ENCODE measurements at regions not wholly inside any gene's neighbourhood (a gene's known extent, or its start where the extent isn't known, plus 50 kb on each side); places are given as distances from the start of the nearest gene placed in this dataset.

DNA sequence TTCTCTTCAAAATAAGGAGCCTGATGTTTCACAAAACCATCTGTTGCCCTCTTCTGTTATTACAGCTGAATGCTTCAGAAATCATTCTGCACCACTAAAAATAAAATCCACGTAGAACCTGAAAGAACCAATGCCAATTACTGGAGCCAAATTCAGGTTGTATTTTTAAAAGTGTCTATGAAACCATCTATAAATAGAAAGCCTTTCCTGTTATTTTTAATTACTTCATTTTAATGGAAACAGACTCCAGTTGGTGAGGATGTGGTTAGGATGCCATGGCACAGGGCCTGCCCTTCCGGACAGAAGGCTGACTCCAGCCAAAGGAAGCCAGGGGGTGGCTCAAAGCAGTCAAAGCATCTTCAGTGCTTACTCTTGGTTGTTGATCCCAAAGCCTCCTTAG is 119.8 kb downstream of the TENT4A start:
- no peak for DNase-seq

DNA sequence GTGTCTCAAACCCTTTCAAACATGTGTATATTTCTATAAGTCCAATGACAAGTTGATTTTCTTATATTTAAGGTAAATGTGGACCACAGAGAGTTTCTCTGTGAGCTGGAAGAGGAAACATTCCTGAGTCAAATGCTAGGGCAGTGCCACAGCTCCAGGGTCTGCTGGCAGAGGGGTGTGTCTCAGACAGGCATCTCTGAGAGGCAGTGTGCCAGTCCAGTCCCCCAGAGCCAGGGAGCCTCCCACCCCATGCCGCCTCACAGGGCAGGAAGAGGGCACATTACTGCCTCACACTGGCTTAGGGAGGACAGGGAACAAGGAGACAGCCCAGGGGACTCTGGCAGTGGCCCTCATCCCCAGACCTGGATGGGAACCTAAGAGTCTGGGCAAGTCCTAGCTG is 120.2 kb downstream of the TENT4A start:
- no peak for DNase-seq

DNA sequence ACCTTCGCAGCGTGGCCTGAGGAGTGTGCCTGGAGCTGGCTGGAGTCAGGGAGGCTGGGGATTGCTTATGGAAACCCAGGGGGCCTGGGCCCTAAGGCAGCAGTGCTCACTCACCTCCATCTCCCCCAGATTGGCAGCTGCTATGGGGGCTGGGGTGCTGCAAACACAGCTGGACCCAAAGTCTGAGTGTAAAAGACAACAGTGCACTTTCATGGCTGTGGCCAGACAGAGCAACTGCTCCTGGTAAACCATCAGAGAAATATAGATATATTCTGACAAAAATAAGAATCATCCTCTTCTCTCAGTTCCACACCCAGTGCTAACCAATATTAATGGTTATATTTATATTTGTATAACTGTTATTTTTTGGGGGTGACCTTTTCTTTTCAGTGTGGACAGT is 123.9 kb downstream of the TENT4A start:
- no peak for DNase-seq

DNA sequence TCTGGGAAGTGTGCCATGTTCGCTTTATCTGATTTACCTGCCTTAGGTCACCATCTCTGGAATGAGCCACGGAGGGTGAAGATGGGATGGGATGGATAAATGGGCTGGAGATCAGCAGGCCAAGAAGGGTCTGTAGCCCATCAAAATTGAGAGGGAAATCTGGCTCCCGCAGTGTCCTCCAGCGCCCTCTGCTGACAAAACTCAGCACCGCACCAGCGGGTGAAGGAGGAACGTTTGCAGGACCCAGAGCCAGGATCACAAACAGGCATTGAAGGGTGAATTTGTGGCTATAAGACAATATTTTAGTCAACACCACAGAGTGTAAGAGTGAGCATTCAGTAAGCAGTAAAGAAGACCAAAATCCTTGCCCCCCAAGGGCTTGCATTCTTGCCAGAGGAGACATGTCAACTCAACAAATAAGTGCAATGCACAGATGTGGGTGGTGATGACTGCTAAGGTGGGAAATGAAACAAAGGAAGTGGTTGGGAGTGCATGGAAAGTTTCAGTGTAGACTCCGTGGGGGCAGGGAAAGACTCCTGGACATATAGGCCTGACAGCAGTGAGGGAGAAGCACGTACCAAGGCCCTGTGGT is 124.4 kb downstream of the TENT4A start:
- no peak for DNase-seq

DNA sequence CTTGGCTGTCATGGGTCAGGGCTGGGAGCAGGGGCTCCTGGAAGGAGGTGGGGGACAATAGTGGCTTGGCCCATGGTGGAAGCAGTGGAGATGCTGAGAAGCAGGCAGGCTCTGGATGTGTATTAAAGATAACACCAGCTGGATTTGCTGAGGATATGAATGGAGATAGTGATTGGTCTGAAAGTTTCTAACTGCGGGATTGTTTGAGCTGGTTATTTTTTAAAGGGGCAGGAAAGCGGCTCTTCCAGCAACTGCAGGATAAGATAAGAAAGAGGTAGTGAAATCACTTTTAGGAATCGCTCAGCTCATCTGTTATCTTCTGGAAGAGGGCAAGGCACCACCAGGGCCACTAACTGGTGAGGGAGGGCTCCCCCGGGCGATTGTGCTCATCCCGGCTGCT is 125.5 kb downstream of the TENT4A start:
- DNase-seq = no peak

DNA sequence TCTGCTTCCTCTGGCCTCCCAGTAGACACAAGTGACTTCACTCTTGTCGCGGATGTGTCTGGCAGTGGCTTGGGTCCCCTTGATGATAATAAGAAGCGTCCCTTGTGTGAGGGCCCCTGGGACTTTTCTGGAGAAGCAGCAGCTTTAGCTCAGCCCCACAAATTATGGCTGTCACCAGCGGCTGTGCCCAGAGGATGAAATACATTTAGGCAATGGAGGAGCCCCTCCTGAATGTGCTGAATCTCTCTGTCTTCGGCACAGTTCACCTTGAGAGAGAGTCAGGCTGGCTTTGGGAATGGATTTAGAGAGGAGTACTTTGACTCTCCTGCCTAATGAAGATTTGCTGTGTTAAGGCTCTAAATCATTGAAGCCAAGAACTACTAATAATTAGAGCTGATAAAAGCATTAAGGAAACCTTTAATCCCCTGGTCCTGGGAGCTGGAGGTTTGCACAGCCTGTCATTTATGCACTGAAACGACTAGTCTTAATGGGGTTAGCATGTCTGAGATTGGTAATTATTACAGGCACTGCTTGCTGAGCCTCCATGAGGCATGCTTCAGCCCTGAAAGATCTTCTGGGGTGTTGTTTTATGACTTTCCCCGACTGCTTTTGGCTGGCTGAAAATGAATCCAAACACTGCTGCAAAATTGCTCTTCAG is 127.0 kb downstream of the TENT4A start:
- no peak for DNase-seq

GRCh38 chr5:6843335-6843734 is 130.1 kb downstream of the TENT4A start:
- no peak for DNase-seq

GRCh38 chr5:6843821-6844220 is 130.6 kb downstream of the TENT4A start:
- no peak for DNase-seq

GRCh38 chr5:6845856-6846255 is 132.6 kb downstream of the TENT4A start:
- DNase-seq = no peak

GRCh38 chr5:6847870-6848269 is 134.6 kb downstream of the TENT4A start:
- DNase-seq = no peak

GRCh38 chr5:6849316-6850105 is 136.3 kb downstream of the TENT4A start:
- no peak for DNase-seq

- DNase-seq = no peak
Observed at GRCh38 chr5:6850106-6850432, 136.8 kb downstream of the TENT4A start.

- no peak for DNase-seq
Observed at GRCh38 chr5:6856653-6857052, 143.4 kb downstream of the TENT4A start.

- DNase-seq = no peak
Observed at GRCh38 chr5:6858419-6858818, 145.2 kb downstream of the TENT4A start.

DNA sequence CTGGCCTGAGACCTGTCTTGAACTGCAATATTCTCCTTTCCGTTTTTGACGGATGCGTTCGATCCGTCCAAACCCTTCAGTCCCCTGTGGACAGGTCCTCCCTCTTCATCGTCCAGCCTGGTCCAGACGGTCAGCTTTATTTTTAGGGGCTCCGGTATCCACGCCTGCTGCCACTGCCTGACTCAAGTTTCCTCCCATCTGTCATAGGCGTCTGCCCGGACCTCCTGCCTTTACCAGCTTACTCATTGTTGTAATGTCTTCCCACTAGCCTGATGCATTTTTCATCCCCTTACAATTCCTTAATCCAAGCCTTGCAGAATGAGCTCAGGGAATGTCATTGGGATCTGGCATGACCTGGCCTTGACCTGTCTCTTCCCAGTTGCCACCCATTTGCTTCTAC is 145.8 kb downstream of the TENT4A start:
- DNase-seq = no peak

DNA sequence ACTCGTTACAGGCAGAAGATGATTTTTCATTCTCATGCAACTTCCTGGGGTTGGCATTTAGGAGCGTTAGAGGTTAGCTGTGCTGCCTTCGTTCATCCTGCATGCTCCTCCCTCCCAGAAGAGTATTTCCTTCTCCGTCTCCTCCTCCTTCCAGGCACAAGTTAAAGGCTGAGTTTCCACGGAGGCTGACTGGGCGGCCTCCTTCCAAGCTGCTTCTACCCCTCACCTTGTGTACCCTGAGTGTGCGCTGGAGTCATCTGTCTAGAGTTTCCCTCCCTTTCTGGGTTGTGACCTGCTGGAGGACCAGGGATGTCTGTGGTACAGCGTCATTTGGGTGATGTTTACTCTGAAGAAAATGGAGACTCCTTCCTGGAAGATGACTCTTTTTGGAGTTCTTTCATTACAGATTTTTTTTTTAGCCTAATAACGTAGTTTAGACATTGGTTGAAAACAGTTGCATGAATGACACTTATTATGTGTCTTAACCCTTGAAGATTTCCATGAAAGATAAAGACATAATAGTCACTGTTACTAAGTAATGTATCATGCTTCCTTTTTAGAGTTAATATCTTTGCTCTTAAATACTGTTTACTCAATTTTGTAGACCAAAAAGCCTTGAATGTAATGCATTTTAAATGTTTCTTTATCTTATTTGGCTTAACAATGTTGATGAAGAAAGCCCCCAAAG is 146.9 kb downstream of the TENT4A start:
- no peak for DNase-seq

DNA sequence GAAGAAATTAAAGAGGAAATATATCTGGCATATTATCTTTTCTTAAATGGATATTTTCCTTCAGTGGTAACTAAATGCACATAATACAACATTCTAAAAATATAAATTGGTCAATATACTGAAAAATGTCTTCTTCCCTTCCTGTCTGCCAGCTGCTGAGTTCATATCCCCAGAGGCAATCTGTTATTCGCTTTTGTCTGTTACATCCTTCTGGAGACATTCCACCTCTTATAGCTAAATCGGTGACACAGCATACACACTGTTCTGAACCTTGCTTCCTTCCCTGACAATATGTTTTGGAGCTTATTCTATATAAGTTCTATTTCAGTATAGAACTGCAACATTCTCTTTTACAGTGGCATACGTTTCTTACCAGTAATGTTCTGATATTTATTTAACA is 147.8 kb downstream of the TENT4A start:
- DNase-seq = no peak

DNA sequence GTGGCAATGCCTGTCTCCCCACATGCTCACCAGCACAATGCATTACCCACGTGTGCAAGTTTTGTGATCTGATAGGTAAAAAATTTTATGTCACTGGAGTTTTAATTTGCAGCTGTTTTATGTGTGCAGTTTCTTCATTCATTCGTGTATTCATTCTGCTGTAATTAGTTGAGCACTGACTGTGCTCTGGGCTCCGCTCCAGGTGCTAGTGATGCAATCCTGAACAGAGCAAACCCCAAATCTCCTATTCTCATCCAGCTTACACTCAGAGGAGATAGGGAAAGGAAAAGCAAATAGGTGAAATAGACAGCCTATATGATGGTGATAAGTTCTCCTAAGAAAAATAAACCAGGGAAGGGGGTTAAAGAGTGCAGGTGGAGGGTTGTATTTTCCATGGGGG is 148.4 kb downstream of the TENT4A start:
- DNase-seq = no peak

GRCh38 chr5:6862306-6862705 is 149.1 kb downstream of the TENT4A start:
- no peak for DNase-seq

DNA sequence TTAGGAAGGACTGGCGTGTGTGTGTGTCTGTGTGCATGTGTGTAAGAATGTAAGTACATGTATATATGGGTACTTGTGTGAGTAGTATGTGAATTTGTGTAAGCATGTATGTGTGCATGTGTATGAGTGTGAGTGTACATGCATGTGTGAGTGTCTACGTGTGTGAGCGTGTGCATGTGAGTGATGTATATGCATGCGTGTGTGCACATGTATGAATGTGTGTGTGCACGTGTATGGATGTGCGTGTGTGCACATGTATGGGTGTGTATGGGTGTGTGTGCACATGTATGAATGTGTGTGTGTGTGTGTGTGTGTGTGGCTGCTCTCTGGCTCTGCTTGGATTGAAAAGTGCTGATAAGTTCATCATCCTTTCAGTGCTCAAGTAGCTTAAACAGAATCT is 154.5 kb downstream of the TENT4A start:
- DNase-seq = no peak

DNA sequence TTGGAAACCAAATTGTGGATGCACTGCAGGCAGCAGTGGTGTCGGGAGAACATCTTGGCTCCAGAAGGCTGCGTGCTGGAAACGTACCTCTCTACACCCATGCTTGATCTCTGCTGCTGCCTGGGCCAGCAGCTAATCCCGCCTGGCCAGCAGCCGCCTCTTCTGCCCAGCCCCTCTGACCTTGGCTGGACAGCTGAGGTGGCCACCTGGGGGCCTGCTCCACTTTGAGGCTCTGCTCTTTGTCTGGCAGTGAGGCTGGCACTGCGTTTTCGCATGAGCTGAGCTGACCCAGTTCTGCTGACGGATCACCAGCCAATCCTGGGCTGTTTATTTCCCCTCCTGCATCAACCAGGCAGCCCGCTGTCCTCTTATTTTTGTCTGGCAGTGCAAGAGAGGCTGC is 154.9 kb downstream of the TENT4A start:
- DNase-seq = no peak

- no peak for DNase-seq
Observed at GRCh38 chr5:6868575-6869215, 155.5 kb downstream of the TENT4A start.

DNA sequence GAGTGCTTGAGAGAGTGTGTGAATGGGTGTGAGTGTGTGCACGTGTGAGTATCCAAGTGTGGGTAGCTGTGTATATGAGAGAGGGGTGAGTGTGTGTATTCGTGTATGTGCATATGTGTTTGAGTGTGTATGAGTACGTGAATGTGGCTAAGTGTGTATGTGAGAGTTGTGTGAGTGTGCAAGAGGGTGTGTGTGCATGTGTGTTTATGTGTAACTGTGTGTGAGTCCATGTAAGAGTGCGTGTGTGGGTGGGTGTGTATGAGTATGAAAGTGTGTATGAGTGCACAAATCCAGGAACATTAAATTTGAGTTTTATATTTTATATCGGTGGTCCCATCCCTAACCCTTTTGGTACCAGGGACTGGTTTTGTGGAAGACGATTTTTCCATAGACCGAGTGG is 156.4 kb downstream of the TENT4A start:
- no peak for DNase-seq

Data from 8988T (cell line).